CD4-positive, alpha-beta T cell treated with Interleukin-4 for 1 hour (primary cell): ENCODE measurements at regions not wholly inside any gene's neighbourhood (a gene's known extent, or its start where the extent isn't known, plus 50 kb on each side); places are given as distances from the start of the nearest gene placed in this dataset.
"Not testable (repeated sequence)": the region's sequence is repeated elsewhere in the genome, so short reads cannot be mapped to it uniquely, and the experiment has no call there.

Source experiments
- DNase-seq, 2 donors: peaks; one replicate each; pipeline ENCODE4 v3.0.0-alpha.2; 2020 to 2022

DNA sequence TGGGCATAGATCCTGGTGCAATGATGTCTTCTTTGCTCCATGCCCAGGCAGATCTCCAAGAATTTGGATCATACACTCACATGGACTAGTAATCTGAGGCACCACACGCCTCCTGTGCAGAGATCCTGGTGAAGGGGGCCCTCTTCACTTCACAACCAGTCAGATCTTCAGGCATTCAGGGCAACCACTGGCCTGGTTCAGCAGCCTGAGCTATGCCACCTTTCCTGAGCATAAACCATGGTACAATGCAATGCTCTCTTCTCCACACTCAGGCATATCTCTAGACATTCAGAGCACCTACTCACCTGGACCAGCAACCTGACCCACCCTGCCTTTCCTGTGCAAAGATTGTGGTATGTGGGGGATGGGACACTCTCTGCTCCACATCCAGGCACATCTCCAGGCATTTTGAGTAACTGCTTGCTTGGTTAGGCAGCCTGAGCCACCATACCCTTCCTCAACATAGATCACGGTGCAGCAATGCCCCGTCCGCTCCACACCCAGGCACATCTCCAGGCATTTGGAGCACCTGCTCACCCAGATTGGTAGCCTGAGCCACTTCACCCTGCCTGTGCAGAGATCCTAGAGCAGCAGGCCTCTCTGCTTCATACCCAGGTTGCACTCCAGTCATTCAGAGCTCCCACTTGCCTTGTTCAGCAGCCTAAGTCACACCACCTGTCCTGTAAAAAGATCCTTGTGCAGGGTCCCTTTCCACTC is 532.2 kb upstream of the STEAP1 start:
- DNase-seq, result no peak

DNA sequence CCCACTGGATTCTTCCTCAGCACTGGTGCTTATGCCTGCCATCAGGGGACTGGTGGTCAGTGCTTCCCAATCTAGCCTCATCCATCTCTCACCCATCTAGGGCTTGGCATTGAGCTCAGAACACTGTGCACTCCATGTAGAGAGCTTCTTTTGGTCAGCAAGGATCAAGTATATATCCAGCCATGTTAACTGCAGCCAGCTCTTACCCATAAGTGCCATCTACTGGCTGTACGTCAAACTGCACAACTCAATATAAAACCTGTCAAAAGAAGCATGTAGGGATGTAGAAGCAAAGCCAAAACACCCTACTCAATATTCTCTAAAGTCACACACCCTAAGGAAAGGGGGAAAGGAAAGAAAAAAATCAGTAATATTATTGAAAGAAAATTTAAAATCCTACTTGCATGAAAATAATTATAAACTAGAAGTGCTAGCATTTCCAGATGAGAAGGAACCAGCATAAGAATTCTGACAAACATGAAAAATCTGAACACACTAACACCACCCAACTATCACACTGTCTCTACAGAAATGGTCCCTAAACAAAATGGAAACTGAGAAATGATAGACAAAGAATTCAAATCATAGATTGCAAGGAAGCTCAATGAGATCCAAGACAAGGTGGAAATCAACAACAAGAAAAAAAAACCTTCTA is 531.1 kb upstream of the STEAP1 start:
- peak in 1 of 2 donors; percentile 23 for DNase-seq

GRCh38 chr7:89624155-89624554 is 530.1 kb upstream of the STEAP1 start:
- not testable (repeated sequence) for DNase-seq

GRCh38 chr7:89648509-89648908 is 505.8 kb upstream of the STEAP1 start:
- DNase-seq, result no peak

GRCh38 chr7:89655946-89656345 is 498.3 kb upstream of the STEAP1 start:
- DNase-seq, result no peak

GRCh38 chr7:89661876-89662275 is 492.4 kb upstream of the STEAP1 start:
- DNase-seq, result no peak

DNA sequence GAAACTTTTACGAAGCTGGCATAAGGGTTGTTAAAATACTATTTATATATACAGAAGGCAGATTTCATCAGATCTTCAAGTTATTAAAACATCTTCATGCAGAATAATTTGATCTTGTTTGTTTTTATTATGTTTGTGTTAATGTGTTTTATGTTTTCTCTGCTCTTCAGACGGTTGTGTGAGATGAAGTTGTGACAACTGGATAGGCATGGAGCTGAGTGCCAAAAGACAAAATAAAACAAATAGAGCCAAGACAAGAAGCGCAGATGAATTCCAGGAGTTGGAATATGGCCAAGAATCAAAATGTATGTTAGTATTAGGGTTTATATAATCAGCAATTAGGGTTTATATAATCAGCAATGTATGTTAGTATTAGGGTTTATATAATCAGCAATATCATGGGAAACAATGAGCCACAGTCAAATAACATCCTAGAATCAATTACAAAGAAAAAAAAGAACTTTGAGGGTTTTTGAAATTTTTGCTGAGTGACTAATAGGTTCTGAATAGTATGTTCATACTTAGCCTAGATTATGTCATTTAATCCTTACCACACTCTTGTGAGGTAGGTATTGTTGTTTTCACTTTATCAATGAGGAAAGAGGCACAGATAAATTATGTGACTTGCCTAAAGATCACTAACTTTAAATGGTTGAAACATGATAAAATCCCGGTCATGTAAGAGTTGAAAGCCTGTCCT is 488.0 kb upstream of the STEAP1 start:
- no peak for DNase-seq

DNA sequence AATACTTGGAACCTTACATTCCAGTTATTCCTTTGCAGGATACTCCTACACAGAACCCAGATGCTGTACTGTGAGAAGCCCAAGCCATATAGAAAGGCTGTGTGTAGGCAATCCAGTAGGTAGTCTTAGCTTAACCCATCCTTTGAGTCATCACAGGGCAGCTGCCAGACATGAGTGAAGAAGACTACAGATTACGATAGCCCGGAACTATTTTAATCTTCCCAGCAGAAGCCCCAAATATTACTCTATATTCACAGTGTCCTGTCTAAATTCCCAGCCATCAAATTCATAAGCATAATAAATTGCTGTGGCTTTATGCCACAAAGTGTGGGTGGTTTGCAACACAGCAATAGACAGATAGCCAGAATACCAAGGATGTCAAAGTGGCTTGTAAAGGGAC is 474.1 kb upstream of the STEAP1 start:
- DNase-seq, result no peak

DNA sequence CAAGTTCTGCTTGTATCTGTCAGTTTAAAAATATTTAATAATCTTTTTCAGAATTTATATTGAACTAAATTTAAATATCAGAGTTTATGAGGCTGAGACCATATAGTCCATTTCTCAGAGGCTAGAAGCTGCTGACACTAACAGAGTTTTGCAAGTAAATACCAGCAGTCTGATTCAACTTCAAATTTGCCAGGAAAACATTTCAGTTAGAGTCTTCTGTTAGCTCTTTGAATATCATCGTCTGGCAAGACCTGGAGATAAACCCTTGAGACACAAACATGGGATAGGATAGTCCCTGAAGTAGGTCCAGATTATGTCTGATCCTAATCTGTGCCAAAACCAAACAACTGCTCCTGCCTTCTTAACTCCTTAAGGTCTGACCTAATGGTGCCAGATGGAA is 472.8 kb upstream of the STEAP1 start:
- no peak for DNase-seq

DNA sequence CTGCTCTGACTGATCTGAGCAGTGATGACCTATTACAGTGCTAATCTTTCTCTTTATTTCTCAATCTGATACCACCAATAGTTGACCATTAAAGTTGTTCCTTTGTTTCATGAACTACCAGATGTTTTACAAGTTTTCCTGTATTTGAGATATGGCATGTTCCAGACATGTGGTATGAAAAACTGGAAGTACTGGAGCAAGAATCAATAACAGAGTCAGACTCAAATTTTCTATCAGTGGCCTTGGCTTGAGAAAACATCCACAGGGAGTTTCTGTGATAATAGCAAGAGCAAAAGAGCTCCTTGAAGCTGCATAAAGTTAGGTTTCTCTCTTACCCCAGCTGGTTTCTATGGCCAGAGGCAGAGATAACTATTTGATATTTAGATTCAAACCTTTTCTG is 469.0 kb upstream of the STEAP1 start:
- no peak for DNase-seq

DNA sequence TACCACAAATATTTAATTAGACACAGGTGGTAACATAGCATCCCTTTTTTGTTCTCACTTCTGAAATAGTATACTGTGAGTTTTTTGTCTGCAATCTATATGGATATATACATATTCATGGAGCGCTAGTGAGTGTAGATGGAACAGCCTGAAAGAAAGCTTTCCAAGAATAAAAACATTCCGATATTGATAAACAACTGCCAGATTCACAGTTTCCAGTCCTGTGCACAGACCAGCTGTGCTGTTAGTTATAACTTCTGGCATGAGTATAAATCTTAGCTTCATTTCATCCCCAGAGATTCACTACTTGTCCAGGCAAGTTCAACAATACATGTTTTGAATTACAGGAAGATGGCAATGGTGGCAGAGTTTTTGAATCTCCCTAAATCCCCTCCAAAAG is 467.1 kb upstream of the STEAP1 start:
- DNase-seq, result no peak

DNA sequence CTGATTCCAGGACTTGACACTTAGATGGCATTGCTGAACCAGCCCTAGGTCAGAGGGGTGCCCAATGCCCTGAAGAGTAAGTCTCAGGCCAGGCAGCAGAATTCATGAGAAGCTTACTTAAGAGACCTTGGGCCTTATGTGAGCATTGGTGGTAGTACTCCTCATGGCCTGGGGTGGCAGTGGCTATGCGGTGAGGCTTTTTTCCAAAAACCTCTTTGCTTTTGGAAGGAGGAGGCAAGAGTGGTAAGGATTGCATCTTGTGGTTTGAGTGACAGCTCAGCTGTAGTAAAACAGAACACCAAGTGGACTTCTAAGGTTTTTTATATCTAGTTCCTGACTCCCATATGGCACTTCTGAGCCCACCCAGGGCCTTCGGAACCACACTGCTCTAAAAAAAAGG is 459.0 kb upstream of the STEAP1 start:
- DNase-seq, result no peak

GRCh38 chr7:89714131-89714530 is 440.1 kb upstream of the STEAP1 start:
- DNase-seq, result no peak

- not testable (repeated sequence) for DNase-seq
Observed at GRCh38 chr7:89718941-89719340, 435.3 kb upstream of the STEAP1 start.

- DNase-seq, result no peak
Observed at GRCh38 chr7:89728481-89728880, 425.8 kb upstream of the STEAP1 start.

GRCh38 chr7:89731751-89732445 is 422.4 kb upstream of the STEAP1 start:
- no peak for DNase-seq

DNA sequence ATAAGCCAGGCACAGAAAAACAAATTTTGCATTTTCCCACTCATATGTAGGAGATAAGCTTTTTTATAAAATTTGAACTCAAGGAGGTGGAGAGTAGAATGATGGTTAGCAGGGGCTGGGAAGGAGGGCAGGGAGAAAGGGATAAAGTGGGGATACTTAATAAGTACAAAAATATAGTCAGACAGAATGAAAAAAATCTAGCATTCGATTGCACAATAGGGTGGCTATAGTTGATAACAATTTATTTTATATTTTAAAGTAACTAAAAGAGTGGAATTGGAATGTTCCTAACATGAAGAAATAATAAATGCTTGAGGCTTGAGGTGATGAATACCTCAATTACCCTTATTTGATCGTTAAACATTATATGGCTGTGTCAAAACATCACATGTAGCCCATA is 415.7 kb upstream of the STEAP1 start:
- no peak for DNase-seq

GRCh38 chr7:89757910-89758309 is 396.4 kb upstream of the STEAP1 start:
- DNase-seq, result no peak

GRCh38 chr7:89760690-89761089 is 393.6 kb upstream of the STEAP1 start:
- DNase-seq, result no peak

- no peak for DNase-seq
Observed at GRCh38 chr7:89761173-89761572, 393.1 kb upstream of the STEAP1 start.

DNA sequence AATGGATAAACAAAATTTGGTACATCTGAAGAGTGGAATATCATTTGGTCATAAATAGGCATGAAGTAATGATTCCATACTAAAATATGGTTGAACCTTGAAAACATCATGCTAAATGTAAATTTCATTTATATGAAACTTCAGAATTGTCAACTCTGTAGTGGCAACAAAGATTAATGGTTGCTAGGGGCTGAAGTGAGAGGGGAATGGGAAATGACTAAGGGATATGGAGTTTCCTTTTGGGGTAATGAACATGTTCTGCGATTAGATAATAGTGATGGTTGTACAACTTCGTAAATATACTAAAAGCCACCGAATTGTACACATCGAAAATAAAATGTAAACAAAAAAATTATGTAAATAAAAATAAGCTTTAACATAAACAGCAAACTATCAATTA is 384.1 kb upstream of the STEAP1 start:
- DNase-seq, result no peak

DNA sequence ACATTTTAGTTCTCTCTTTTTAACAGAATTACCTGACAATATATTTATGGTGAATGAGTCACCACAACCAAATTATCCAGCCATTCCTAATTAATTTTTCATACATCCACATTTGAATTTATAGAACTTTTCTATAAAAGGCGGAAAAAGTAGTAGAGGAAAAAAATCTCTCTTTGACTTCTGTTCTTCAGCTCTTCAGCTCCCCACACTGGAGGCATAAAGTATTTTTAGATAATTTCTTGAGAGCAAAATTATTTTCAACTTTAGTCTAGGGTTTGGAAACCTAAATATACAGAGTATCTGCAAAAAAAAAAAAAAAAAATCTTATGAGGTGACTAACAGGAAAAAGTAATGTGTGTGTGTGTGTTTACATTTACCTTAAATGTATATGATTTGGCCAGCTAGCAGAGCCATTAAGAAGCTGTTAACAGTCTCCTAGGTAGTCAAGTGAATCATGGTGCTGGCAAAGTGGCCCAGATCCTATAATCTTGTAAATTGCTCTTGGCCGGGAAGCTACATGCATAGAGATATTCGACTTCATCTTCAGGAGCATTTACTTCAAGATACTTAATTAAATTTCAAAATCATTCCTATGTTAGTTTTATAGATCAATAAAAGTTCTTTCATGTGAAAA is 383.1 kb upstream of the STEAP1 start:
- DNase-seq, result no peak

DNA sequence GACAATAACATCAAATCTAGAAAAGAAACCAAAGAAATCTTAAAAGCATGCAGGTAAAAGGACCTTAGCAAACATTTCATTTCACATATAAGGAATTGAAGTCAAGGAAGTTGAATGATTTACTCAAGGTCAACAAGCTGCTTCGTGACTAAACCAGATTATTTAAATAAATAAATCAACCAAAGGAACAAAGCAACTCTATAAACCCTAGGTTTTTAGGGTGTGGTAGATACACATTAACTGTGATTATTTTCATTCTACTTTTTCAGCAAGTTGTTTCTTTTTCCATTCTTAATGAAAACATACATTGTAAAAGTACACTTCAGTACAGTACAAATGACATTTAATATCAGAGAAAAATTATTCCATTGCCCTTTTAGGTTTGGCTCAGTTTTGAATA is 382.0 kb upstream of the STEAP1 start:
- DNase-seq, result no peak
